Prostate gland (tissue), 2 donors: ENCODE measurements at regions not wholly inside any gene's neighbourhood (a gene's known extent, or its start where the extent isn't known, plus 50 kb on each side); places are given as distances from the start of the nearest gene placed in this dataset.

Source experiments
- DNase-seq: peaks from one replicate; pipeline ENCODE4 v3.0.0-alpha.2; 2019; ENCODE audit warnings: low spot score
- H3K27ac ChIP-seq, 2 donors: fragments of 200-600 bp; sonication (generic); 2 replicates each; pipeline ENCODE4 v1.5.1; 2017 to 2019
- H3K27me3 ChIP-seq: fragments of 200-600 bp; sonication (generic); replicated peaks from 2 replicates; pipeline ENCODE4 v1.5.1; 2019; ENCODE audit not compliant: insufficient read depth
- H3K36me3 ChIP-seq, 2 donors: fragments of 200-600 bp; sonication (generic); 1 replicate in 1 of 2; 2 replicates in 1 of 2; pipeline versions ENCODE4 v1.5.1 to v1.8.1; 2017 to 2019
- H3K4me1 ChIP-seq: fragments of 200-600 bp; sonication (generic); replicated peaks from 2 replicates; pipeline ENCODE4 v1.5.1; 2019
- H3K4me3 ChIP-seq, 2 donors: fragments of 200-600 bp; sonication (generic); 2 replicates each; pipeline ENCODE4 v1.5.1; 2017 to 2019
- H3K9me3 ChIP-seq: fragments of 200-600 bp; sonication (generic); 2 replicates; pipeline ENCODE4 v1.5.1; 2017
- CTCF ChIP-seq, 4 experiments: fragments of 200-600 bp in 2 of 4; fragments of 450-650 bp in 2 of 4; sonication (generic) in 2 of 4; IDR thresholded peaks; 1 replicate in 3 of 4; 2 replicates in 1 of 4; pipeline ENCODE4 v1.5.1; 2016 to 2019; ENCODE audit warnings: antibody characterized with exemption in 4 of 4, mild to moderate bottlenecking in 2 of 4, moderate library complexity in 2 of 4
- POLR2A ChIP-seq: fragments of 450-650 bp; IDR thresholded peaks from one replicate; pipeline ENCODE4 v1.6.1; 2016; ENCODE audit warnings: antibody characterized with exemption, mild to moderate bottlenecking
- POLR2AphosphoS5 ChIP-seq: sonication (generic); formaldehyde crosslinking; IDR thresholded peaks from one replicate; pipeline ENCODE4 v1.6.1; 2017; ENCODE audit warnings: antibody characterized with exemption
- WGBS: methylation state at CpG from one replicate; pipeline ENCODE4 v1.1.5; 2018; 5-methylcytosine and 5-hydroxymethylcytosine counted together
- intact Hi-C: fragments of 100-400 bp; cut with DNase I; formaldehyde crosslinking; loops from one replicate; pipeline ENCODE4 v1.14.2; 2022

- Histone ChIP-seq H3K36me3 (no peaks in the 10 kb centered on the region), H3K27me3 (peaks cover 2% of the 10 kb centered on the region), H3K4me3 (no peak overlapping the region), H3K9me3 (no peaks in the 10 kb centered on the region), H3K4me1 (no peaks in the 10 kb centered on the region), H3K27ac (no peak overlapping the region)
- WGBS: 93% methylated on average over 10 of the region's 10 CpGs
- intact Hi-C loops: no loop called here
- TF ChIP-seq POLR2AphosphoS5: no peak
- no peak for TF ChIP-seq CTCF (IDR thresholded peaks at IDR 0.05)
- no peak for TF ChIP-seq POLR2A
- DNase-seq: no peak
Observed at GRCh38 chr19:29104605-29105241, 108.2 kb downstream of the UQCRFS1 start.

- Histone ChIP-seq H3K27ac (no peak overlapping the region), H3K36me3 (no peaks in the 10 kb centered on the region), H3K4me3 (no peak overlapping the region), H3K27me3 (no peaks in the 10 kb centered on the region), H3K9me3 (no peaks in the 10 kb centered on the region), H3K4me1 (no peaks in the 10 kb centered on the region)
- DNase-seq: no peak
- intact Hi-C loops: no loop called here
- TF ChIP-seq POLR2A (no peak), POLR2AphosphoS5 (no peak)
- 56% methylated on average over 10 of the region's 10 CpGs for WGBS
Observed at GRCh38 chr19:29098863-29099481, 114.0 kb downstream of the UQCRFS1 start.

- TF ChIP-seq POLR2AphosphoS5 (no peak), POLR2A (no peak), CTCF (IDR thresholded peaks at IDR 0.05) (no peak)
- no peaks in the 10 kb centered on the region for H3K36me3 ChIP-seq
- DNase-seq: no peak
- WGBS: 79% methylated on average over 8 of the region's 8 CpGs
- no peaks in the 10 kb centered on the region for H3K9me3 ChIP-seq
- H3K27ac ChIP-seq: no peak overlapping the region
- intact Hi-C loops: no loop called here
- H3K4me1 ChIP-seq: no peaks in the 10 kb centered on the region
- no peak overlapping the region for H3K4me3 ChIP-seq
- H3K27me3 ChIP-seq: no peaks in the 10 kb centered on the region
Observed at GRCh38 chr19:29098091-29098490, 114.9 kb downstream of the UQCRFS1 start.

GRCh38 chr19:29096896-29097295, 116.1 kb downstream of the UQCRFS1 start:
- H3K4me3 ChIP-seq: no peak overlapping the region
- no peaks in the 10 kb centered on the region for H3K4me1 ChIP-seq
- WGBS: 46% methylated on average over 2 of the region's 2 CpGs
- intact Hi-C loops: no loop called here
- TF ChIP-seq POLR2AphosphoS5: no peak
- no peak for TF ChIP-seq CTCF (IDR thresholded peaks at IDR 0.05)
- no peak for TF ChIP-seq POLR2A
- H3K27ac ChIP-seq: no peak overlapping the region
- H3K9me3 ChIP-seq: no peaks in the 10 kb centered on the region
- no peaks in the 10 kb centered on the region for H3K27me3 ChIP-seq
- H3K36me3 ChIP-seq: no peaks in the 10 kb centered on the region
- DNase-seq: no peak

GRCh38 chr19:29093553-29093908, 119.4 kb downstream of the UQCRFS1 start:
- Histone ChIP-seq H3K27ac (no peak overlapping the region), H3K4me1 (no peaks in the 10 kb centered on the region), H3K27me3 (no peaks in the 10 kb centered on the region), H3K9me3 (no peaks in the 10 kb centered on the region), H3K36me3 (no peaks in the 10 kb centered on the region), H3K4me3 (no peak overlapping the region)
- DNase-seq: no peak
- no peak for TF ChIP-seq POLR2AphosphoS5
- TF ChIP-seq POLR2A: no peak
- no peak for TF ChIP-seq CTCF (IDR thresholded peaks at IDR 0.05)
- 96% methylated on average over 6 of the region's 6 CpGs for WGBS
- intact Hi-C loops: no loop called here
